A549 (cell line): ENCODE measurements at regions not wholly inside any gene's neighbourhood (a gene's known extent, or its start where the extent isn't known, plus 50 kb on each side); places are given as distances from the start of the nearest gene placed in this dataset.

Experiments
- CTCF ChIP-seq: fragments of >200 bp; sonication (Bioruptor Twin); formaldehyde crosslinking; IDR thresholded peaks from 3 replicates; pipeline ENCODE4 v1.5.1; 2016
- EHMT2 ChIP-seq: fragments of 200-600 bp; sonication (generic); IDR thresholded peaks from 2 replicates; pipeline ENCODE4 v1.6.1; 2016; ENCODE audit warnings: antibody characterized with exemption, low read depth, mild to moderate bottlenecking, moderate library complexity
- GATA3 ChIP-seq: IDR thresholded peaks from 2 replicates; pipeline ENCODE4 v1.6.1; 2012; ENCODE audit warnings: borderline replicate concordance
- JUN ChIP-seq, 2 experiments: fragments of >200 bp; sonication (Bioruptor Twin); formaldehyde crosslinking; IDR thresholded peaks; 2 replicates in 1 of 2; 3 replicates in 1 of 2; pipeline ENCODE4 v1.6.1; 2016 to 2017
- JUNB ChIP-seq: fragments of >200 bp; sonication (Bioruptor Twin); formaldehyde crosslinking; IDR thresholded peaks from 2 replicates; pipeline ENCODE4 v1.6.1; 2016
- MAX ChIP-seq: IDR thresholded peaks from 2 replicates; pipeline ENCODE4 v1.6.1; 2012
- NR3C1 ChIP-seq: fragments of >200 bp; sonication (Bioruptor Twin); formaldehyde crosslinking; IDR thresholded peaks from 3 replicates; pipeline ENCODE4 v1.6.1; 2017
- RFX5 ChIP-seq: fragments of 450-650 bp; IDR thresholded peaks from 2 replicates; pipeline ENCODE4 v1.7.1; 2014; ENCODE audit warnings: antibody characterized with exemption, mild to moderate bottlenecking, moderate library complexity

- TF ChIP-seq EHMT2 (no peak), NR3C1 (no peak), RFX5 (no peak), CTCF (no peak), MAX (no peak), JUN (IDR thresholded peaks at IDR 0.05) (no peak), JUNB (no peak), GATA3 (no peak)
These were observed 472.5 kb upstream of the BTBD3 start for GRCh38 chr20:11445161-11445560.
